ENCODE measurements at regions not wholly inside any gene's neighbourhood (a gene's known extent, or its start where the extent isn't known, plus 50 kb on each side); places are given as distances from the start of the nearest gene placed in this dataset.

DNA sequence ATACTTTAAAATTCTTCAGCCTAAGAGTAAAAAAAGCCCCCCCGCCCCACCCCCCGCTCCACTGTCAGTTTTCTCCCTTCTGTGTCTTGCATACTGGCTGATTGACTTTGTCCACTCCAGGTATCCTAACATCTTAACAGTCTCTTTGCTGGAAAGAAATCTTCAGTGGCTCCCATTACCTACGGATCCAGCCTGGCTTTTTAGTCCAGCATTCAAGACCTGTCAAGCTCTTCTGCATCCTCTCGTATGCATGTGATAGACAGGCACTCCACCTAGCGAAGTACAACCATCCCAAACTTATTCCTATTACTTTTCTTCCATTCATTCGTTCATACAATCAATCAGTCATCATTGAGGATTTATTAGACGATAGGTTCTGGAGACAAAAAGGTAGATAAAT is 288.1 kb downstream of the MYCN start:
- intact Hi-C loops (cut with micrococcal nuclease) = no loop called here
- ChIA-PET CTCF (no interaction called here), POLR2A (ENCODE audit: unreplicated experiment) (no interaction called here)
- Histone ChIP-seq H3K27ac (ENCODE audit: insufficient read depth, low read length) (no peak overlapping the region), H3K23ac (ENCODE audit: low read depth, low read length) (no peak overlapping the region), H2BK15ac (ENCODE audit: low read depth, low read length) (no peak overlapping the region), H3K36me3 (ENCODE audit: control insufficient read depth, insufficient read depth, low read length) (no peaks in the 10 kb centered on the region), H3K14ac (replicated peaks; ENCODE audit: low read depth, low read length) (no peak overlapping the region), H3K56ac (ENCODE audit: extremely low read depth, insufficient read depth, low read length) (no peak overlapping the region), H3K4ac (ENCODE audit: low read depth, low read length) (no peak overlapping the region), H2AK9ac (replicated peaks; ENCODE audit: low read depth, low read length, poor library complexity) (no peak overlapping the region), H3K4me3 (ENCODE audit: insufficient read depth, low read depth, low read length) (no peak overlapping the region), H3K9me3 (ENCODE audit: control insufficient read depth, insufficient read depth, low read length) (peaks cover 28% of the 10 kb centered on the region), H3K9me1 (ENCODE audit: insufficient read depth, low read length) (no peaks in the 10 kb centered on the region), H4K5ac (ENCODE audit: low read depth, low read length) (no peak overlapping the region), H2AFZ (replicated peaks; ENCODE audit: low read length, poor library complexity) (no peak overlapping the region), H4K91ac (ENCODE audit: insufficient read depth, low read depth, low read length) (no peak overlapping the region), H2BK20ac (ENCODE audit: low read depth, low read length) (no peak overlapping the region), H4K8ac (ENCODE audit: low read depth in 2 of 2, low read length in 2 of 2) (no peak overlapping the region), H3K4me1 (ENCODE audit: control insufficient read depth, insufficient read depth, low read length) (no peaks in the 10 kb centered on the region), H2BK5ac (ENCODE audit: low read depth, low read length, poor library complexity, severe bottlenecking) (no peak overlapping the region), H3K79me1 (ENCODE audit: low read depth in 1 of 2, low read length in 2 of 2) (no peaks in the 10 kb centered on the region), H3K4me2 (ENCODE audit: low read depth, low read length) (no peak overlapping the region), H2AK5ac (ENCODE audit: low read depth, low read length) (no peak overlapping the region), H3K18ac (ENCODE audit: low read depth, low read length) (no peak overlapping the region), H4K20me1 (ENCODE audit: insufficient read depth, low read length) (no peaks in the 10 kb centered on the region), H3K27me3 (ENCODE audit: control insufficient read depth, insufficient read depth, low read length) (no peaks in the 10 kb centered on the region), H2BK120ac (ENCODE audit: low read depth, low read length) (no peak overlapping the region), H3K9ac (ENCODE audit: low read depth, low read length) (no peak overlapping the region)
- TF ChIP-seq RFX5 (IDR thresholded peaks at IDR 0.05; ENCODE audit: low read depth, low read length) = no peak
- TF ChIP-seq, protein P1, sequence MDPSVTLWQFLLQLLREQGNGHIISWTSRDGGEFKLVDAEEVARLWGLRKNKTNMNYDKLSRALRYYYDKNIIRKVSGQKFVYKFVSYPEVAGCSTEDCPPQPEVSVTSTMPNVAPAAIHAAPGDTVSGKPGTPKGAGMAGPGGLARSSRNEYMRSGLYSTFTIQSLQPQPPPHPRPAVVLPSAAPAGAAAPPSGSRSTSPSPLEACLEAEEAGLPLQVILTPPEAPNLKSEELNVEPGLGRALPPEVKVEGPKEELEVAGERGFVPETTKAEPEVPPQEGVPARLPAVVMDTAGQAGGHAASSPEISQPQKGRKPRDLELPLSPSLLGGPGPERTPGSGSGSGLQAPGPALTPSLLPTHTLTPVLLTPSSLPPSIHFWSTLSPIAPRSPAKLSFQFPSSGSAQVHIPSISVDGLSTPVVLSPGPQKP (IDR thresholded peaks at IDR 0.05; ENCODE audit: borderline replicate concordance, low read depth, low read length) = no peak
- no peak for TF ChIP-seq RCOR1 (IDR thresholded peaks at IDR 0.05; ENCODE audit: insufficient replicate concordance, low read length)
- TF ChIP-seq MAZ (IDR thresholded peaks at IDR 0.05; ENCODE audit: borderline replicate concordance, low read depth, low read length) = no peak
- TF ChIP-seq CHD1 (IDR thresholded peaks at IDR 0.05; ENCODE audit: low read depth, low read length) = no peak
- TF ChIP-seq MAFK (IDR thresholded peaks at IDR 0.05; ENCODE audit: low read depth, low read length) = no peak
- TF ChIP-seq BHLHE40 (IDR thresholded peaks at IDR 0.05; ENCODE audit: low read depth, low read length) = no peak
- TF ChIP-seq POLR2A (IDR thresholded peaks at IDR 0.05; ENCODE audit: low read depth, low read length) = no peak
- TF ChIP-seq SMC3 (IDR thresholded peaks at IDR 0.05; ENCODE audit: low read depth, low read length) = no peak
- TF ChIP-seq RAD21 (IDR thresholded peaks at IDR 0.05; ENCODE audit: low read length) = no peak
- TF ChIP-seq, protein P2, sequence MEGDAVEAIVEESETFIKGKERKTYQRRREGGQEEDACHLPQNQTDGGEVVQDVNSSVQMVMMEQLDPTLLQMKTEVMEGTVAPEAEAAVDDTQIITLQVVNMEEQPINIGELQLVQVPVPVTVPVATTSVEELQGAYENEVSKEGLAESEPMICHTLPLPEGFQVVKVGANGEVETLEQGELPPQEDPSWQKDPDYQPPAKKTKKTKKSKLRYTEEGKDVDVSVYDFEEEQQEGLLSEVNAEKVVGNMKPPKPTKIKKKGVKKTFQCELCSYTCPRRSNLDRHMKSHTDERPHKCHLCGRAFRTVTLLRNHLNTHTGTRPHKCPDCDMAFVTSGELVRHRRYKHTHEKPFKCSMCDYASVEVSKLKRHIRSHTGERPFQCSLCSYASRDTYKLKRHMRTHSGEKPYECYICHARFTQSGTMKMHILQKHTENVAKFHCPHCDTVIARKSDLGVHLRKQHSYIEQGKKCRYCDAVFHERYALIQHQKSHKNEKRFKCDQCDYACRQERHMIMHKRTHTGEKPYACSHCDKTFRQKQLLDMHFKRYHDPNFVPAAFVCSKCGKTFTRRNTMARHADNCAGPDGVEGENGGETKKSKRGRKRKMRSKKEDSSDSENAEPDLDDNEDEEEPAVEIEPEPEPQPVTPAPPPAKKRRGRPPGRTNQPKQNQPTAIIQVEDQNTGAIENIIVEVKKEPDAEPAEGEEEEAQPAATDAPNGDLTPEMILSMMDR (conservative IDR thresholded peaks at IDR 0.05; ENCODE audit: low read depth, low read length) = no peak
- no peak for TF ChIP-seq NFE2L2 (IDR thresholded peaks at IDR 0.05; ENCODE audit: low read depth, low read length)
- in situ Hi-C loops (cut with MboI; ENCODE audit: low sequenced_read_pairs) = no loop called here
- WGBS, 2 experiments (ENCODE audit: extremely low coverage in 2 of 2, insufficient read length in 1 of 2) = 80% methylated on average over 1 of the region's 7 CpGs; no CpG with 5 or more reads in 1 of the 2 experiments
- dilution Hi-C loops (cut with HindIII; ENCODE audit: low sequenced_read_pairs, unreplicated experiment) = no loop called here
- BruUV-seq (replicated peaks) = no TSS peak
- DNase-seq (no peak), ATAC-seq (ENCODE audit: low read depth) (no peak)

All from IMR-90 (cell line).